Neural cell (in vitro differentiated cells): ENCODE measurements at regions not wholly inside any gene's neighbourhood (a gene's known extent, or its start where the extent isn't known, plus 50 kb on each side); places are given as distances from the start of the nearest gene placed in this dataset.

Source experiments
- EP300 ChIP-seq: fragments of 450-650 bp; conservative IDR thresholded peaks from 2 replicates; pipeline ENCODE4 v1.6.1; 2014; ENCODE audit warnings: antibody characterized with exemption, mild to moderate bottlenecking, moderate library complexity; ENCODE audit not compliant: poor library complexity, severe bottlenecking
- EZH2 ChIP-seq: fragments of 200-600, 300-800 bp; shearing (Covaris generic), sonication (generic); IDR thresholded peaks from 2 replicates; pipeline ENCODE4 v1.6.1; 2014; ENCODE audit warnings: antibody characterized with exemption, low read length, borderline replicate concordance, mild to moderate bottlenecking; ENCODE audit not compliant: insufficient read depth, poor library complexity, severe bottlenecking
- POLR2AphosphoS5 ChIP-seq: IDR thresholded peaks from 2 replicates; pipeline ENCODE4 v1.6.1; 2012
- TAF1 ChIP-seq: IDR thresholded peaks from 2 replicates; pipeline ENCODE4 v1.6.1; 2012; ENCODE audit warnings: low read depth
- TF ChIP-seq, protein P1 (sequence below): fragments of 450-650 bp; IDR thresholded peaks from 2 replicates; pipeline ENCODE4 v1.5.1; 2014; ENCODE audit warnings: antibody characterized with exemption, mild to moderate bottlenecking, moderate library complexity; ENCODE audit not compliant: poor library complexity, severe bottlenecking

DNA sequence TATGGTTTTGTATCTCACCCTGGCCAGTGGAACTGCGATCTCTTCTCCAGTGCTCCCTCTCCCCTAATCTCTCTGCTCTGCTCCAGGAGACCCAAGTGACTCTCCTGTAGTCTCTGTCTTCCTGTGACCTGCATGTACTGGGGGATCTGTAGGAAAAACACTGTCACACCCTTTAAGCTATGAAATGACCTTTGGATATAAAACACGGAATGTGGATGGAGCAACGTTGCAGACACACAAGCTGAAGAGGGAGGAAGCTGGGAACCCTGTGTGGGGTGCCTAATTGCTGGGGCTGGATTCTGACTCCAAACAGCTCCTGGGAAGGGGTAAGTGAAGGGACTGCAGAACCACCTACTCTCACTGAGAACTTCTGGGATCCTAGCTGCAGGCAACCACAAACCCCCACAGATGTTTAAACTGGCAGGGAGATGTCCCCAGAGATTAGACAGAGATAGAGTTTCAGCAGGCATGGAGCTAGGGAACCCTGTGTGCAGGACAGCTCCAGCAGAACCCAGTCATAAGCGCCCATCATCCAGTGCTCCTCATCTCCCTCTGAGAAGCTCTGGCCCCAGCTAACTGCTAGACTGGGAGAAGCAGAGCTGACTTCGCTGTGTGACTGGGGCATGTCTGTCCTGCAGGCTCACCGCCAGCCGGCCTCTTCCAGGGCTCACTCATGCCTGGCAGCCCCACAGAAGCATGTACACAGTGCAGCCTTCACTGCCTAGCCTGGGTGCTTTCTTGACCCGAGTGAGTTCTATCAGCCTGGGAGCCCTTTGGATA lies 482.7 kb upstream of the SETBP1 start:
- TF ChIP-seq, protein P1, sequence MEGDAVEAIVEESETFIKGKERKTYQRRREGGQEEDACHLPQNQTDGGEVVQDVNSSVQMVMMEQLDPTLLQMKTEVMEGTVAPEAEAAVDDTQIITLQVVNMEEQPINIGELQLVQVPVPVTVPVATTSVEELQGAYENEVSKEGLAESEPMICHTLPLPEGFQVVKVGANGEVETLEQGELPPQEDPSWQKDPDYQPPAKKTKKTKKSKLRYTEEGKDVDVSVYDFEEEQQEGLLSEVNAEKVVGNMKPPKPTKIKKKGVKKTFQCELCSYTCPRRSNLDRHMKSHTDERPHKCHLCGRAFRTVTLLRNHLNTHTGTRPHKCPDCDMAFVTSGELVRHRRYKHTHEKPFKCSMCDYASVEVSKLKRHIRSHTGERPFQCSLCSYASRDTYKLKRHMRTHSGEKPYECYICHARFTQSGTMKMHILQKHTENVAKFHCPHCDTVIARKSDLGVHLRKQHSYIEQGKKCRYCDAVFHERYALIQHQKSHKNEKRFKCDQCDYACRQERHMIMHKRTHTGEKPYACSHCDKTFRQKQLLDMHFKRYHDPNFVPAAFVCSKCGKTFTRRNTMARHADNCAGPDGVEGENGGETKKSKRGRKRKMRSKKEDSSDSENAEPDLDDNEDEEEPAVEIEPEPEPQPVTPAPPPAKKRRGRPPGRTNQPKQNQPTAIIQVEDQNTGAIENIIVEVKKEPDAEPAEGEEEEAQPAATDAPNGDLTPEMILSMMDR, result no peak
- no peak for TF ChIP-seq EZH2
- TF ChIP-seq EP300, result no peak
- no peak for TF ChIP-seq POLR2AphosphoS5
- no peak for TF ChIP-seq TAF1
